Psoas muscle (tissue), 7 donors: ENCODE measurements at regions not wholly inside any gene's neighbourhood (a gene's known extent, or its start where the extent isn't known, plus 50 kb on each side); places are given as distances from the start of the nearest gene placed in this dataset.

Experiments used
- ATAC-seq, 4 donors: fragments of 200-7000 bp; cut with Tn5 transposase; one replicate each; pipeline ENCODE4 v1.9.1; 2020; ENCODE audit warnings: moderate library complexity in 3 of 4, mild to moderate bottlenecking in 2 of 4
- DNase-seq, 2 donors: peaks; one replicate each; pipeline ENCODE4 v3.0.0-alpha.2; 2020
- H3K27ac ChIP-seq: fragments of 200-600 bp; one replicate; pipeline ENCODE4 v1.8.0; 2022
- H3K27me3 ChIP-seq, 3 donors: fragments of 200-600 bp in 1 of 3; one replicate each; pipeline versions ENCODE4 v1.6.1 to v1.8.0; 2013 to 2022; ENCODE audit warnings: low read length in 2 of 3, mild to moderate bottlenecking in 2 of 3, moderate library complexity in 1 of 3; ENCODE audit not compliant: insufficient read depth in 3 of 3
- H3K36me3 ChIP-seq, 2 donors: fragments of 200-600 bp in 1 of 2; one replicate each; pipeline versions ENCODE4 v1.6.1 to v1.8.0; 2013 to 2022; ENCODE audit warnings: low read depth in 1 of 2, mild to moderate bottlenecking in 1 of 2, moderate library complexity in 1 of 2; ENCODE audit not compliant: insufficient read depth in 1 of 2
- H3K4me1 ChIP-seq: fragments of 200-600 bp; one replicate; pipeline ENCODE4 v1.8.0; 2022
- H3K4me3 ChIP-seq: fragments of 200-600 bp; one replicate; pipeline ENCODE4 v1.8.0; 2022; ENCODE audit warnings: mild to moderate bottlenecking
- H3K9me3 ChIP-seq: fragments of 200-600 bp; one replicate; pipeline ENCODE4 v1.8.0; 2022
- WGBS, 3 donors: extraction: QIAGEN DNeasy Blood & Tissue Kit; methylation state at CpG; one replicate each; pipeline versions ENCODE4 v1.1.6 to v1.1.7; 2013; 5-methylcytosine and 5-hydroxymethylcytosine counted together
- intact Hi-C, 2 donors: fragments of 100-400 bp; cut with DNase I; formaldehyde crosslinking; loops; one replicate each; pipeline versions ENCODE4 v1.11.0 to v1.14.2; 2022
- TF ChIP-seq, protein P1 (sequence below): fragments of 200-600 bp; IDR thresholded peaks from one replicate; pipeline ENCODE4 v1.8.0; 2022; ENCODE audit warnings: antibody characterized with exemption
- donor health status: healthy with polysubstance abuse.
- donor health status: DM: no; HTN: no; CAD: no; lungs with moderate emphysema.
- donor health status: Bipolar disorder and iron deficiency.
- donor health status: healthy.
- donor health status: DM: yes; HTN: yes; CAD: no.
- donor health status: DM: no; HTN: no; CAD: no.
- donor health status: DM: yes; HTN: yes; CAD: no.

GRCh38 chr12:75662511-75663159 is 151.2 kb upstream of the KRR1 start:
- intact Hi-C loops = no loop called here
- 60 to 68% (median 64%) methylated on average over 2 of the region's 2 CpGs for WGBS, 3 donors

DNA sequence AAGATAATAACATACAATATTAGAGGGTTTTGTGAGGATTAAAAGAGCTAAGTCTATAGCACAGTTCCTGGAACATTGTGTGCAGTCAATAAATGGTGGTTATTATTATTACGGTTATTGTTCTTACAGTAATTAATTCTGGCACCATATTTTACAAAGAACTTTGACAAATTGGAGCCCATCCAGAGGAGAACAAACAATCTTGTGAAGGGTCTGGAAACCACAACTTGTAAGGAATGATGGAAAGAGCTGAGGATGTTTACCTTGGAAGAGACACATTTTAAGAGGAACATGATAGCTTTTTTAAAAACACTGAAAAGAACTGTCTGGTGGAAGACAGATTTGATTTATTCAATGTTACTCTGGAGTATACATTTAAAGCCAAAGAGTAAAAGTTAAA is 150.5 kb upstream of the KRR1 start:
- intact Hi-C loops = no loop called here
- TF ChIP-seq, protein P1, sequence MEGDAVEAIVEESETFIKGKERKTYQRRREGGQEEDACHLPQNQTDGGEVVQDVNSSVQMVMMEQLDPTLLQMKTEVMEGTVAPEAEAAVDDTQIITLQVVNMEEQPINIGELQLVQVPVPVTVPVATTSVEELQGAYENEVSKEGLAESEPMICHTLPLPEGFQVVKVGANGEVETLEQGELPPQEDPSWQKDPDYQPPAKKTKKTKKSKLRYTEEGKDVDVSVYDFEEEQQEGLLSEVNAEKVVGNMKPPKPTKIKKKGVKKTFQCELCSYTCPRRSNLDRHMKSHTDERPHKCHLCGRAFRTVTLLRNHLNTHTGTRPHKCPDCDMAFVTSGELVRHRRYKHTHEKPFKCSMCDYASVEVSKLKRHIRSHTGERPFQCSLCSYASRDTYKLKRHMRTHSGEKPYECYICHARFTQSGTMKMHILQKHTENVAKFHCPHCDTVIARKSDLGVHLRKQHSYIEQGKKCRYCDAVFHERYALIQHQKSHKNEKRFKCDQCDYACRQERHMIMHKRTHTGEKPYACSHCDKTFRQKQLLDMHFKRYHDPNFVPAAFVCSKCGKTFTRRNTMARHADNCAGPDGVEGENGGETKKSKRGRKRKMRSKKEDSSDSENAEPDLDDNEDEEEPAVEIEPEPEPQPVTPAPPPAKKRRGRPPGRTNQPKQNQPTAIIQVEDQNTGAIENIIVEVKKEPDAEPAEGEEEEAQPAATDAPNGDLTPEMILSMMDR = no peak
- Histone ChIP-seq H3K27me3 (no peaks in the 10 kb centered on the region), H3K4me1 (no peaks in the 10 kb centered on the region), H3K36me3 (no peaks in the 10 kb centered on the region), H3K27ac (no peak overlapping the region), H3K4me3 (no peak overlapping the region), H3K9me3 (no peaks in the 10 kb centered on the region)
- ATAC-seq (no peak), DNase-seq (no peak)
- WGBS, 3 donors = 52 to 71% (median 68%) methylated on average over 1 of the region's 1 CpG

More at GRCh38 chr12:75662511-75663159, 151.2 kb upstream of the KRR1 start:
- no peak for DNase-seq
- no peaks in the 10 kb centered on the region for H3K27me3 ChIP-seq
- no peak overlapping the region for H3K27ac ChIP-seq
- H3K36me3 ChIP-seq = no peaks in the 10 kb centered on the region
- TF ChIP-seq, protein P1 = no peak
- H3K9me3 ChIP-seq = no peaks in the 10 kb centered on the region
- no peak for ATAC-seq
- no peaks in the 10 kb centered on the region for H3K4me1 ChIP-seq
- H3K4me3 ChIP-seq = no peak overlapping the region

DNA sequence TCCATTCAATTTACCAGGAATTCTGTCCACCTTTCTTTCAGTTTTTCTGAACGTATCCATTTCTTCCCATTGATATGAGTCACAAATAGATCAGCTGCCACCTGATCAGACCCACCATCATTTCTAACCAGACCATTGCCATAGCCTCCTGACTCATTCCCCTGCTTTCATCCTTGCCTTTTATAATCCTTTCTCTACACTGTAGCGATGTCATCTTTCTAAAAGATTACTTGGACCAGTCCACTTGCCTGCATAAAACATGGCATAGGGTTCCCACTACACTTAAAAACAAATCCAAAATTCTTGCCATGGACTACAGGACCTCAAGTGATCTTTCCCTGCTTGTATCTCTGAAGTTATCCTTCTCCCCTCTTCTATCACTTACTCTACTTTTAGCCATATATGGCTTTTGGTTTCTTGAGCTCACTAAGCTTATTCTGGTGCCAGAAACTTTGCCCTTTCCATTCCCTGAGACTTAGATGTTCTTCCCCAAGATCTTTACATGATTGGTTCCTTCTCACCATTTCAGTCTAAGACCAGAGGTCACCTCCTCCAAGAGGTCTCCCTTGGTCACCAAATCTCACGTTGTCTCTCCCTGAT is 149.5 kb upstream of the KRR1 start:
- TF ChIP-seq, protein P1 = no peak
- no peaks in the 10 kb centered on the region for H3K9me3 ChIP-seq
- DNase-seq = no peak
- H3K27me3 ChIP-seq = no peaks in the 10 kb centered on the region
- no peak for ATAC-seq
- H3K4me1 ChIP-seq = no peaks in the 10 kb centered on the region
- H3K36me3 ChIP-seq = no peaks in the 10 kb centered on the region
- no peak overlapping the region for H3K4me3 ChIP-seq
- H3K27ac ChIP-seq = no peak overlapping the region
- intact Hi-C loops = no loop called here
- 88 to 96% (median 89%) methylated on average over 3 of the region's 3 CpGs for WGBS, 3 donors

- Histone ChIP-seq H3K9me3 (no peaks in the 10 kb centered on the region), H3K27ac (no peak overlapping the region), H3K27me3 (no peaks in the 10 kb centered on the region), H3K36me3 (no peaks in the 10 kb centered on the region), H3K4me3 (no peak overlapping the region), H3K4me1 (no peaks in the 10 kb centered on the region)
- DNase-seq (no peak), ATAC-seq (no peak)
- WGBS, 3 donors = 68 to 77% (median 71%) methylated on average over 4 of the region's 4 CpGs
- intact Hi-C loops = no loop called here
- TF ChIP-seq, protein P1 = no peak
Observed at GRCh38 chr12:75660107-75660530, 148.7 kb upstream of the KRR1 start.
